ENCODE measurements at regions not wholly inside any gene's neighbourhood (a gene's known extent, or its start where the extent isn't known, plus 50 kb on each side); places are given as distances from the start of the nearest gene placed in this dataset.

DNA sequence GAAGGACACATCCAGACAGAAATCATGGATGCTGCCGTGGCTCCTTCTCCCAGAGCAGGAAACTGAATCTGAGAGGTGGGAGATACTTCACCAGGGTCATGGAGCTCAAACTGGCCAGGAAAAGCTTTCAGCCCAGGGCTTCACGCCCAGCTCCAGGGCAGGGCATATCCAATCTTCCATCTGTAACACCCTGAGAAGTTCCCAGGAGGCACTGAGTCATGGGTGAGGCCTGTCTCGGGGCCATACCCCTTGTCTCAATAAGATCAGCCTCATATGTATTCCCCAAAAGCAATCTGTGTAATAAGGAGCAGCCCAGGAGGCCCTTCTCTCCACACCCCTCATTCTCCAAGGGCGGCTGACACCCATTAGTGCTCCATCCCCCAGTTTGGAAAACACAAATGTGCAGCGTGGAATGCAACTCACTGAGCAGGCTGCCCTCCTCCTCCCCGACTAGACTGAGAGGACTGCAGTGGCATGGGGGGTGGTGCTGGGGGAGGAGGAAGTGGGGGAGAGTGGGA lies 439.3 kb upstream of the SULF2 start:
- TF ChIP-seq, protein P1, sequence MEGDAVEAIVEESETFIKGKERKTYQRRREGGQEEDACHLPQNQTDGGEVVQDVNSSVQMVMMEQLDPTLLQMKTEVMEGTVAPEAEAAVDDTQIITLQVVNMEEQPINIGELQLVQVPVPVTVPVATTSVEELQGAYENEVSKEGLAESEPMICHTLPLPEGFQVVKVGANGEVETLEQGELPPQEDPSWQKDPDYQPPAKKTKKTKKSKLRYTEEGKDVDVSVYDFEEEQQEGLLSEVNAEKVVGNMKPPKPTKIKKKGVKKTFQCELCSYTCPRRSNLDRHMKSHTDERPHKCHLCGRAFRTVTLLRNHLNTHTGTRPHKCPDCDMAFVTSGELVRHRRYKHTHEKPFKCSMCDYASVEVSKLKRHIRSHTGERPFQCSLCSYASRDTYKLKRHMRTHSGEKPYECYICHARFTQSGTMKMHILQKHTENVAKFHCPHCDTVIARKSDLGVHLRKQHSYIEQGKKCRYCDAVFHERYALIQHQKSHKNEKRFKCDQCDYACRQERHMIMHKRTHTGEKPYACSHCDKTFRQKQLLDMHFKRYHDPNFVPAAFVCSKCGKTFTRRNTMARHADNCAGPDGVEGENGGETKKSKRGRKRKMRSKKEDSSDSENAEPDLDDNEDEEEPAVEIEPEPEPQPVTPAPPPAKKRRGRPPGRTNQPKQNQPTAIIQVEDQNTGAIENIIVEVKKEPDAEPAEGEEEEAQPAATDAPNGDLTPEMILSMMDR (IDR thresholded peaks at IDR 0.05; ENCODE audit: insufficient read depth, low read length): no peak
- no peak overlapping the region for H3K4me3 ChIP-seq (ENCODE audit: low read depth, low read length)
- peak; percentile 3 for DNase-seq (ENCODE audit: low read depth)

DNA sequence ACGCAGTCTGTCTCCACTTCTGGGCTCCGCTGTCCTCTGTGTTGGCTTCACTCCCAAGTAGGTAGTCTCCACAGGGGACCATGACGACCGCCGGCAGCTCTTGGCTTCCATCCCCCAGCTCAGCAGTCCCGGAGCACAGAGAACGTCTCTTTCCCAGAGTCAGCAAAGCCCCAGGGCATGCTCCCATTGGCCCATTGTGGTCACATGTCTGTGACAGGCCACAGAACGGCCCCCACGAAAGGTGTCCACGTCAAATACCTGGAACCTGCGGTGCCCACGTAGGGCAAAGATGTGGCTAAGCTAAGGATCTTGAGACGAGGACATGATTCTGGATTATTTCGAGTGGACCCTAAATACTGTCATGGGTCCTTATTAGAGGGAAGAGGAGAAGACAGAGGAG lies 438.4 kb upstream of the SULF2 start:
- DNase-seq (ENCODE audit: low read depth): no peak
- TF ChIP-seq, protein P1 (IDR thresholded peaks at IDR 0.05; ENCODE audit: insufficient read depth, low read length): no peak
- no peak overlapping the region for H3K4me3 ChIP-seq (ENCODE audit: low read depth, low read length)

DNA sequence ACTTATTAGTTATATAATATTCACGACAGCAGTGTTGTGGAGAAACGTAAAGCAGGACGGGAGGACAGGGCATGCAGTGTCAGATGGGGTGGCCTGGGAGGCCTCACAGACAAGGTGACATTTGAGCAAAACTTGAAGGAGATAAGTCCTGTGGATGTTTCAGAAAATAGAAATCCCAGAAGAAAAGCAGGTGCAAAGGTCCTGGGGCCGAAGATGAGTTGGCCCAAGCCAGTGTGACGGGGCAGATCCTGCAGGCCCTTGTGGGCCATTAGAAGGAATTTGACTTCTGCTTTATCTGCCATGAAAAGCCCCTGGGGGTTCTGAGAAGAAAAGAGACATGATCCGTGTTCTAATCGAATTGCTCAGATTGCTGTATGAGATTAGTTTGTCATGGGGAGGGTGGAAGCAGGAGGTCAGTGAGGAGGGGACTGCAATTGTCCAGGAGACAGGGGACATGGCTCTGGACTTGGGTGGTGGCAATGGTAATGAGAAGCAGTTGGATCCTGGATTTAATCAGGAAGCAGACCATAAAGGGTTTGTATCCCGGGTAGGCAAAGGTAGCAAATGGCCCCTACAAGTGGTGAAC lies 437.4 kb upstream of the SULF2 start:
- TF ChIP-seq, protein P1 (IDR thresholded peaks at IDR 0.05; ENCODE audit: insufficient read depth, low read length): no peak
- H3K4me3 ChIP-seq (ENCODE audit: low read depth, low read length): no peak overlapping the region
- no peak for DNase-seq (ENCODE audit: low read depth)

DNA sequence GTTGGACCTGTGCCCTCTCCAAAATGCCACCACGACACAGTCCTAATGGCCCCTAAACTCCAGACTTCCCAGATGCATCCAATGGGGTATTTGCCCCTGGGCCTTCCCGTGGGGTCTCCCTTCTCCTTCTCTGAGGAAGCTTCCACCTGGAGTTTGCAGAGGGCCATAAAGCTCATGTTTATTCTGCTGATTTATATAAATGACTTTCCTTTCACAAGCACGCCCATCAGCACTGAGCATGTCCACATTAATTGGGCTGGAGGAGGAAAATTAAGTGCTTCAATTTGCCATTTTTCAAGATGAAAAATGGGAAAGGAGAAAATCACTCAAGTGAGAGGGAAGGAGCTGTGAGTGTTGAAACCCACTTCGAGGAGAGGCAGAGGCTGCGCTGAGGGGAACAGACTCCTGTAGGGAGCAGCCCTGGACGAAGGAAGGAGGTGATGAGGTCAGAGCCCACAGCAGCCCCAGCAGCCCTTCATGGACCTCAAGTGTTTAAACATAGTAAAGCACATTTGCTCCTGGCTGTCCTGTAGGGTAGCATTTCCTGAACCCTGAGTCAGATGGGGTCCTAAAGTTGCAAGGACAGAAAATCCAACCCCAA lies 434.9 kb upstream of the SULF2 start:
- TF ChIP-seq, protein P1 (IDR thresholded peaks at IDR 0.05; ENCODE audit: insufficient read depth, low read length): no peak
- H3K4me3 ChIP-seq (ENCODE audit: low read depth, low read length): no peak overlapping the region
- no peak for DNase-seq (ENCODE audit: low read depth)

DNA sequence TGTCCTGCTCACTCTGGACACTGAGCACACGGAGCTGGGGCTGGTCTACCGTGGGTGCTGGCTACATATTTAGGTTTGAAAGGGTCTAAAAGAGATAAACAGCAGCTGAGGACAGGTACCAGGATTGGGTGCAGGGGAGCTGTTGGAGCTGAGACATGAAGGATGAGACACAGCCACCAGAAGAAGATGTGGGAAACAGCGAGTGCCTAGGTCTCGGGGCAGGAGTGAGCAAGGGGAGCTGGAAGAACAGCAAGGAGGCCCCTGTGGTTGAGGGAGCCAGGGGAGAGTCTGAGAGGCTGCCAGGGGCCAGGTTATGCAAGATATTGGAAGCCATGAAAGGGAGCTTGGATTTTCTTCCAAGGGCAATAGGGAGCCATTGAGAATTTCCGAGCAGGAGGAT lies 434.0 kb upstream of the SULF2 start:
- DNase-seq (ENCODE audit: low read depth): no peak
- TF ChIP-seq, protein P1 (IDR thresholded peaks at IDR 0.05; ENCODE audit: insufficient read depth, low read length): no peak
- H3K4me3 ChIP-seq (ENCODE audit: low read depth, low read length): no peak overlapping the region

DNA sequence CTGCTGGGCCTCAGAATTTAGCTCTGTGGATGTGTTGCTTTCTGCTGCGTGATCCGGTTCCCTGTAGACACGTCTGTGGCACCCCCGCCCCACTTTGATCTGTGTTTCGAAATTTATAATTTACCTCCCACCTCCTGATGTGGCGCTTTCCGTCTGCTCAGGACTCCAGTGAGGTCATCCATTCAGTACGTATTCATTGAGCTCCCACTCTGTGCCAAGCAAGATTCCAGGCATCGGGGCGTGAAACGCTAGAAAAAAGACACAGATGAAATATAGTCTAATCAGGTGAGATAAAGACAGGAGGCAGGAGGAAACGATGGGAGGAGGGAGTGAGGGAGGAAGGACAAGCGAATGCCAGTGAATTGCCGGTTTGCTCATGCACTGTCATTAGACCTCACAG lies 431.9 kb upstream of the SULF2 start:
- TF ChIP-seq, protein P1 (IDR thresholded peaks at IDR 0.05; ENCODE audit: insufficient read depth, low read length): no peak
- DNase-seq (ENCODE audit: low read depth): no peak
- no peak overlapping the region for H3K4me3 ChIP-seq (ENCODE audit: low read depth, low read length)
